ENCODE measurements at regions not wholly inside any gene's neighbourhood (a gene's known extent, or its start where the extent isn't known, plus 50 kb on each side); places are given as distances from the start of the nearest gene placed in this dataset.

GRCh38 chr5:29811914-29812679 is 1381.4 kb upstream of the CDH6 start:
- Histone ChIP-seq H3K4me1 (ENCODE audit: control insufficient read depth, extremely low read depth, insufficient read depth, low read length) (no peaks in the 10 kb centered on the region), H3K36me3 (ENCODE audit: control insufficient read depth in 2 of 2, extremely low read depth in 1 of 2, insufficient read depth in 2 of 2, low read length in 2 of 2) (no peaks in the 10 kb centered on the region), H3K9me1 (replicated peaks; ENCODE audit: control insufficient read depth, extremely low read depth, insufficient read depth, low read length) (no peaks in the 10 kb centered on the region), H3K27me3 (ENCODE audit: control insufficient read depth in 2 of 2, insufficient read depth in 2 of 2, low read length in 2 of 2) (no peaks in the 10 kb centered on the region), H3K79me2 (ENCODE audit: control insufficient read depth, insufficient read depth, low read length) (no peaks in the 10 kb centered on the region), H3K9me3 (replicated peaks; ENCODE audit: control insufficient read depth, insufficient read depth, low read length) (no peaks in the 10 kb centered on the region), H3K9ac (replicated peaks; ENCODE audit: extremely low read depth, insufficient read depth, low read length) (no peak overlapping the region), H2AFZ (ENCODE audit: low read depth, low read length) (no peak overlapping the region), H3K4me3 (replicated peaks in 1 of 3; ENCODE audit: insufficient read depth in 1 of 3, low read depth in 1 of 3, low read length in 3 of 3) (no peak overlapping the region), H3K4me2 (ENCODE audit: insufficient read depth, low read length) (no peak overlapping the region), H3K27ac (ENCODE audit: insufficient read depth, low read depth, low read length) (no peak overlapping the region), H4K20me1 (replicated peaks; ENCODE audit: control insufficient read depth, extremely low read depth, insufficient read depth, low read length) (no peaks in the 10 kb centered on the region)
- ChIA-PET POLR2A (no interaction called here), CTCF (no interaction called here)
- dilution Hi-C loops (cut with MboI; ENCODE audit: extremely low pct_ligation_motif_present, low sequenced_read_pairs) (no loop called here), intact Hi-C loops (cut with micrococcal nuclease) (no loop called here)
- no TSS peak for BruUV-seq (replicated peaks)
- DNase-seq (ENCODE audit: low read depth, low spot score) (no peak), FAIRE-seq (no peak)
- TF ChIP-seq MYC (IDR thresholded peaks at IDR 0.05; ENCODE audit: low read depth, low read length) (no peak), POLR2A (IDR thresholded peaks at IDR 0.05; ENCODE audit: low read depth, low read length) (no peak), POLR2AphosphoS5 (IDR thresholded peaks at IDR 0.05; ENCODE audit: insufficient read depth, low read depth, low read length) (no peak), JUN (IDR thresholded peaks at IDR 0.05; ENCODE audit: borderline replicate concordance, insufficient read depth, insufficient read length, low read depth) (no peak), FOS (IDR thresholded peaks at IDR 0.05; ENCODE audit: borderline replicate concordance, insufficient read depth, low read length) (no peak), EZH2 (IDR thresholded peaks at IDR 0.05; ENCODE audit: borderline replicate concordance, low read depth, low read length, severe bottlenecking) (no peak), GATA2 (IDR thresholded peaks at IDR 0.05; ENCODE audit: insufficient read depth, insufficient read length, low read depth, low read length) (no peak), MAX (IDR thresholded peaks at IDR 0.05; ENCODE audit: insufficient read depth, insufficient read length) (no peak), CTCF (IDR thresholded peaks at IDR 0.05; ENCODE audit: extremely low read depth in 1 of 2, insufficient read depth in 1 of 2, low read depth in 1 of 2, low read length in 2 of 2) (no peak)

All from endothelial cell of umbilical vein (primary cell).